GM19328 (cell line): ENCODE measurements at regions not wholly inside any gene's neighbourhood (a gene's known extent, or its start where the extent isn't known, plus 50 kb on each side); places are given as distances from the start of the nearest gene placed in this dataset.

Experiments used
- ATAC-seq: cut with Tn5 transposase; IDR thresholded peaks from one replicate; pipeline ENCODE4 v1.9.1; 2021; ENCODE audit warnings: mild to moderate bottlenecking, moderate library complexity; ENCODE audit not compliant: unreplicated experiment

DNA sequence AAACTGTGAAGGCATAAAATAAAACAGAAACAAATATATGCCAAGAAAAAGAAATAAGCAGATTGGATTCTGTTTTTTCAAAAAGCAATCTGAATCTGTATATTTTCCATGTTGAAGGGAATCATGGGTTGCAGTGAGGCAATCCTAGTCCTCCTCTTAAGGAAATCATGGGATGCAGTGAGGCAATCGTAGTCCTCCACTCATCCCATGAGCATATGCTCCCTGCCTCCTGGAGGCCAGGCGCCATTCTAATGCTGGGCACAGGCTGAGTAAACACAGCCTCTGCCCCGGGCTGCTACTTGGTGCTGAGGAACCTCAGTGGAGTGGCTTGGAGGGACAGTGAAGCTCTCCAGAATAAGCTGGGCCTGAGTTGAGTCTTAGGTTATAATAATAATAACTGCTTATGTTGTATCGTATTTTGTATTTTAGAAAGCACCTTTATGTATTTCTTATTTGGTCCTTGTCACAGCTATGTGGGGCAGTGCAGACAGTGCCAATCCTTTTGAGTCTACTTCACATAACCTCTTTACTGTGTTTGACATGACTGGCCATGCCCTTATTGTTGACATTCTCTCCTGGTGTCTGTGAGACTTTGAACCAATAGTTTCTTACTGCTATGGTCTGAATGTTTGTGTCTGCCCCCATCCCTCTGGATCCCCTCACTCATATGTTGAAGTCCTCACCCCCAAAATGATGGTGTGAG is 56.6 kb upstream of the CITED2 start:
- no peak for ATAC-seq

DNA sequence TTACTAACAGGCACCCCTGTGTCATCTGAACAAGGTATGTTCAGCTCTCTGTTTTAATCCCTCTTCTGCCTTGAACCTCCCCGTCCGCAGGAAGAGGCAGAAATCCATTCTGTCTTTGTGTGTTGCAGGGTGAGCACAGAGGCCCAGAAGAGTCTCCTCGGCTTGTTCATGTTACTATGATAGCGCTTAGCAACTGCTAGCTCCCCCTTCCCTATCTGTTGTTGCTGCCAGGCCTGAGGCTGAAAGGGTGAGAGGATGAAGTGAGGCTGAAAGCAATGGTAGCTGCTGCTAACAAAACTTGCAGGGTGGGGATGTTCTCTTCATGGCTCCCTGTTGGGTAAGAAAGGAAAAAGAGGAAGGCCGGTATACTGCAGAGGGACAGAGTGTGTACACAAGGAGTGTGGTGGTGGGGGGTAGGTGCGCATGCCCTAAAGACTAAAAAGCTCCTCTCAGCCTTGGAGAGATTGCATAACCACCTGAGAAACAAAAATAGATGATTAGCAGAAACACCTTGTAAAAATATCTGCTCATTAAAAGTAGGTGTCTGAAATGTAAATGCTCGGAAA is 55.2 kb upstream of the CITED2 start:
- no peak for ATAC-seq

DNA sequence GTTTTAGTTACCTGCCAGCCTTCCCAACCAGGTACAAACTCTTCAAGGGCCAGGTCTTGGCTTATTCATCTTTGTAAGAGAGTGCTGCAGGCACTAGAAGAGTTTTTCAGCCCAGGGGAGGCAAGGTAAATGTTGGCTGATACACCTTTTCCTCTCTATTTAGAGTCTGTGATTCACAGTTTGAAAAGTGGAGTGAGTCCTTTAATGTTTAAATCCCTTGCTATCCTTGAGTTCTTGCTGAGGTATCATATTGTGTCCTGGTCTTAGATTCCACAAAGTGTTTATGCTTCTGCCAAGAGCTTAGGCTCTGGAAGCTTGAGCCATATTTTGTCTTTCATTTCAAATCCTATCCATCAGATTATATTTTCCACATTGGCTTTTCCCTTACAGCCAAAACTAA is 52.8 kb upstream of the CITED2 start:
- ATAC-seq, result no peak

DNA sequence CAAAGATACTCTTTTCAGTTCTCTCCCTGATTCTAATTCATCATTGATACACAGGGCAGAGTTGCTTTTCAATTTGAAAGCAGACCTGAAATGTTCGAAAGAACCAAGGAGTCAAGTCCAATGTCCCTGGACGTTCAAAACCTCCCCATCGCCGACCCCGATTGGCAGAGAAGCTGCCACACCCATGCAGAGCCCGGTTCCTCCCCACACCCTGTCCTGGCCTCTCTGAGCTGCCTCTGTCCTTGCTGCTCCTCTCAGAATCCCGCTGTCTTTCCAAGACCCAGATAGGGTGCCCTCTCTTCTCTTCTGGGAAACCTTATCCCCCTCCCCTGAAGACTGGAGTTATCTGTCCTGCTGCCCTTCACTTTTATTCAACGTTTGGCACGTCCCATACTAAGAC is 52.3 kb upstream of the CITED2 start:
- ATAC-seq, result no peak

DNA sequence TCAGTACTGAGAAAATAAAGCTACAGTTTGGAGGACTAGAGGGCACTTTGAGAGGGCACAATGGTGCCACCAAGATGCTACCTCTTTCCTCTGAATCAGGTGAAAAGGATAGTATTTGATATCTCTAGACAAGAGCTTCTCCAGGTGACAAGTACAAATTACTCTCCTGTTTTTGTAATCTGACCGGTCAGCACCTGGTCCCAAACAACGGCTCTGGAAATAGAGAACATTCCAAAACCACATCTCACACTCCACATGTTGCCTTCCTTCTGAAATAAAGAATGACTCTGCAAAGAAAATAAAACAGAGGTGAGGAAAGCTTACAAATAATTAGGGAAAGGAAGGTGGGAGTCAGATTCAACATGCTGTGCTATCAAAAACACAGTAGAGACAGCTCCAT is 51.3 kb upstream of the CITED2 start:
- no peak for ATAC-seq

DNA sequence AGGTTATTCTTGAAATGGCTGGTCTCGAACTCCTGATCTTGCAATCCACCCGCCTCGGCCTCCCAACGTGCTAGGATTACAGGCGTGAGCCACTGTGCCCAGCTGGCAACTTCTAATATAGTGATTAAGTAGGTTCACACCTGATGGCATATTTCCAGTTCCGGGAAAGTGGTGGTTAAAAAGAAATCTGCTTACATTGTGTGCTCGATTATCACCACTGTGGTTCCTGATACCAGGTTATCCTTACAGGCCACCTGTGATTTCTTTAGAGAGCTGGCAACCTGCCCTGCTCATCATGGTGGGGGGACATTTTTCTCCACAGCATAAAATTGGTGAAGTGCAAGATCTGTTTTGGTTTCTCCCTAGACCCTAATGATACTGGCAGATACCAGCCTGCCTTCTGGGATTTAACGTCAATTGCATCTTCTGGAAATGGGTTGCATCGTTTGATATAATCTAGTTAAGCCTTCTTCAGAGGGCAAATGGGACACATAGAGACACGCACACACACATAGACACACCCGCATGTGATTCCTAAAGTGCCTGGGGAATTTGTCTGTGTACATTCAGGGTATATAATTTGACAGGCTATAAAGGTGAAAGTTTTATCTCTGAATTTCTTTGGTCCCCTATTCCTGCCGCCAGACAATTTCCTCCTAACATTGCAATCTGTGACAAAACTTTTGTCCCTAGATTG is 49.7 kb upstream of the CITED2 start:
- no peak for ATAC-seq
